ENCODE measurements at regions not wholly inside any gene's neighbourhood (a gene's known extent, or its start where the extent isn't known, plus 50 kb on each side); places are given as distances from the start of the nearest gene placed in this dataset.
"Not testable (repeated sequence)": the region's sequence is repeated elsewhere in the genome, so short reads cannot be mapped to it uniquely, and the experiment has no call there.

GRCh38 chr4:115986573-115986972, 873.2 kb upstream of the NDST4 start:
- Histone ChIP-seq H2AFZ (ENCODE audit: low read length) (no peak overlapping the region), H3K36me3 (ENCODE audit: control insufficient read depth, insufficient read depth, low read length) (no peaks in the 10 kb centered on the region), H3K27ac (ENCODE audit: insufficient read depth, low read length) (no peak overlapping the region), H3K79me2 (ENCODE audit: control insufficient read depth, insufficient read depth, low read length) (no peaks in the 10 kb centered on the region), H3K4me2 (ENCODE audit: extremely low read depth, insufficient read depth, low read length) (no peak overlapping the region), H3K27me3 (ENCODE audit: control insufficient read depth, insufficient read depth, low read length) (no peaks in the 10 kb centered on the region), H3K9ac (ENCODE audit: insufficient read depth, low read length) (no peak overlapping the region), H3K4me1 (ENCODE audit: control insufficient read depth, extremely low read depth, insufficient read depth, low read length) (no peaks in the 10 kb centered on the region), H3K4me3 (replicated peaks in 1 of 4; ENCODE audit: control extremely low read depth in 1 of 4, insufficient read depth in 1 of 4, low read depth in 3 of 4, low read length in 4 of 4) (no peak overlapping the region), H4K20me1 (ENCODE audit: control insufficient read depth, extremely low read depth, insufficient read depth, low read length) (no peaks in the 10 kb centered on the region), H3K9me3 (ENCODE audit: control insufficient read depth, insufficient read depth, low read depth, low read length) (no peaks in the 10 kb centered on the region)
- DNase-seq (ENCODE audit: low read depth in 2 of 2) = no peak
- TF ChIP-seq EZH2 (IDR thresholded peaks at IDR 0.05; ENCODE audit: low read length, missing control alignments) = no peak
- no peak for TF ChIP-seq CTCF (conservative IDR thresholded peaks at IDR 0.05 in 1 of 2, IDR thresholded peaks at IDR 0.05 in 1 of 2; ENCODE audit: low read depth in 1 of 2, low read length in 2 of 2)

- H3K4me2 ChIP-seq (ENCODE audit: extremely low read depth, insufficient read depth, low read length); H2AFZ ChIP-seq (ENCODE audit: low read length); H3K9me3 ChIP-seq (ENCODE audit: control insufficient read depth, insufficient read depth, low read depth, low read length); H3K79me2 ChIP-seq (ENCODE audit: control insufficient read depth, insufficient read depth, low read length); H3K36me3 ChIP-seq (ENCODE audit: control insufficient read depth, insufficient read depth, low read length); DNase-seq (ENCODE audit: low read depth in 2 of 2); H3K4me3 ChIP-seq (replicated peaks in 1 of 4; ENCODE audit: control extremely low read depth in 1 of 4, insufficient read depth in 1 of 4, low read depth in 3 of 4, low read length in 4 of 4); H3K9ac ChIP-seq (ENCODE audit: insufficient read depth, low read length); H4K20me1 ChIP-seq (ENCODE audit: control insufficient read depth, extremely low read depth, insufficient read depth, low read length); H3K27me3 ChIP-seq (ENCODE audit: control insufficient read depth, insufficient read depth, low read length); H3K27ac ChIP-seq (ENCODE audit: insufficient read depth, low read length); H3K4me1 ChIP-seq (ENCODE audit: control insufficient read depth, extremely low read depth, insufficient read depth, low read length): not testable (repeated sequence)
Observed at GRCh38 chr4:115975421-115976001, 862.1 kb upstream of the NDST4 start.

GRCh38 chr4:115973768-115974167, 860.3 kb upstream of the NDST4 start:
- Histone ChIP-seq H3K9me3 (ENCODE audit: control insufficient read depth, insufficient read depth, low read depth, low read length) (no peaks in the 10 kb centered on the region), H3K36me3 (ENCODE audit: control insufficient read depth, insufficient read depth, low read length) (no peaks in the 10 kb centered on the region), H2AFZ (ENCODE audit: low read length) (no peak overlapping the region), H3K79me2 (ENCODE audit: control insufficient read depth, insufficient read depth, low read length) (no peaks in the 10 kb centered on the region), H3K4me3 (replicated peaks in 1 of 4; ENCODE audit: control extremely low read depth in 1 of 4, insufficient read depth in 1 of 4, low read depth in 3 of 4, low read length in 4 of 4) (no peak overlapping the region), H3K27me3 (ENCODE audit: control insufficient read depth, insufficient read depth, low read length) (no peaks in the 10 kb centered on the region), H3K4me1 (ENCODE audit: control insufficient read depth, extremely low read depth, insufficient read depth, low read length) (no peaks in the 10 kb centered on the region), H3K9ac (ENCODE audit: insufficient read depth, low read length) (no peak overlapping the region), H3K27ac (ENCODE audit: insufficient read depth, low read length) (no peak overlapping the region), H4K20me1 (ENCODE audit: control insufficient read depth, extremely low read depth, insufficient read depth, low read length) (no peaks in the 10 kb centered on the region), H3K4me2 (ENCODE audit: extremely low read depth, insufficient read depth, low read length) (no peak overlapping the region)
- TF ChIP-seq EZH2 (IDR thresholded peaks at IDR 0.05; ENCODE audit: low read length, missing control alignments) = no peak
- no peak for TF ChIP-seq CTCF (conservative IDR thresholded peaks at IDR 0.05 in 1 of 2, IDR thresholded peaks at IDR 0.05 in 1 of 2; ENCODE audit: low read depth in 1 of 2, low read length in 2 of 2)
- no peak for DNase-seq (ENCODE audit: low read depth in 2 of 2)
